ENCODE measurements at regions not wholly inside any gene's neighbourhood (a gene's known extent, or its start where the extent isn't known, plus 50 kb on each side); places are given as distances from the start of the nearest gene placed in this dataset.

- no peak overlapping the region for H3K4me3 Mint-ChIP-seq
- ATAC-seq (ENCODE audit: low read depth) (no peak), DNase-seq (no peak)
- intact Hi-C loops (cut with micrococcal nuclease), result no loop called here
- H3K27me3 Mint-ChIP-seq, result no peaks in the 10 kb centered on the region
- peaks cover 13% of the 10 kb centered on the region for H3K4me1 Mint-ChIP-seq
- ChIA-PET CTCF (interaction anchor here (1.1 to 2.8 kb wide), 6 partner anchors 367 to 522 kb away, joined by 3 to 18 read pairs (median 6); partner anchors contain the start of gene RASGEF1B), POLR2A (interaction anchor here (2.0 kb wide), 1 partner anchor 371 kb away, joined by 4 read pairs; no protein-coding TSS in a partner anchor)
- no peak for TF ChIP-seq CTCF (IDR thresholded peaks at IDR 0.05)
- H3K27ac Mint-ChIP-seq, result no peak overlapping the region
- H3K9me3 Mint-ChIP-seq, result no peaks in the 10 kb centered on the region
- no peaks in the 10 kb centered on the region for H3K36me3 Mint-ChIP-seq (ENCODE audit: low read depth)
Measured at GRCh38 chr4:81838586-81838985, 366.9 kb upstream of the RASGEF1B start.

DNA sequence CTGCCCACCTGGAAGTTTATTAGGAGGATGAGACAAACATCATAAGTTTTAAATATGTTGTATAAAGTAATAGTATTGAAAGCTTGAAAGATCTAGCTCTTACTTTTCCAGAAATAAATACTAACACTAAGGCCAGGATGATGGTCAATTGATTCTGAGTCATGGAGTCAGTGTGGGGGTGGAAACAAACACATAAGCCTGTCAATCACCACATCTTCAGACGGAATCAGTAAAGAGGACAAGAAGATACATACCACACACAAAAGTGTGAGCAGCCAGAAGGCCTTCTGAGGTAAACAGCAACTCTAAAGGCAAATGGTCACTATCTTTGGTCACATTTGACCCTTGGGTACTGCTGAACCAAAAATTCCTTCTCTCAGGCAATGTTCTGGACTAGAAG, 365.0 kb upstream of the RASGEF1B start:
- intact Hi-C loops (cut with micrococcal nuclease), result no loop called here
- no peak overlapping the region for H3K27ac Mint-ChIP-seq
- no peak for DNase-seq
- no peaks in the 10 kb centered on the region for H3K27me3 Mint-ChIP-seq
- no peaks in the 10 kb centered on the region for H3K9me3 Mint-ChIP-seq
- no peak for TF ChIP-seq CTCF (IDR thresholded peaks at IDR 0.05)
- H3K36me3 Mint-ChIP-seq (ENCODE audit: low read depth), result no peaks in the 10 kb centered on the region
- peaks cover 13% of the 10 kb centered on the region for H3K4me1 Mint-ChIP-seq
- no peak overlapping the region for H3K4me3 Mint-ChIP-seq
- POLR2A ChIA-PET, result no interaction called here
- no peak for ATAC-seq (ENCODE audit: low read depth)
- CTCF ChIA-PET, result interaction anchor here (2.0 kb wide), 1 partner anchor 370 kb away, joined by 5 read pairs; no protein-coding TSS in a partner anchor

GRCh38 chr4:81833576-81833975, 361.9 kb upstream of the RASGEF1B start:
- Mint-ChIP-seq H3K27me3 (no peaks in the 10 kb centered on the region), H3K27ac (no peak overlapping the region), H3K9me3 (no peaks in the 10 kb centered on the region), H3K4me1 (no peaks in the 10 kb centered on the region), H3K36me3 (ENCODE audit: low read depth) (no peaks in the 10 kb centered on the region), H3K4me3 (no peak overlapping the region)
- DNase-seq (no peak), ATAC-seq (ENCODE audit: low read depth) (no peak)
- intact Hi-C loops (cut with micrococcal nuclease), result no loop called here
- ChIA-PET CTCF (interaction anchor here (2.4 kb wide), 1 partner anchor 366 kb away, joined by 6 read pairs; no protein-coding TSS in a partner anchor), POLR2A (no interaction called here)
- TF ChIP-seq CTCF (IDR thresholded peaks at IDR 0.05), result no peak

DNA sequence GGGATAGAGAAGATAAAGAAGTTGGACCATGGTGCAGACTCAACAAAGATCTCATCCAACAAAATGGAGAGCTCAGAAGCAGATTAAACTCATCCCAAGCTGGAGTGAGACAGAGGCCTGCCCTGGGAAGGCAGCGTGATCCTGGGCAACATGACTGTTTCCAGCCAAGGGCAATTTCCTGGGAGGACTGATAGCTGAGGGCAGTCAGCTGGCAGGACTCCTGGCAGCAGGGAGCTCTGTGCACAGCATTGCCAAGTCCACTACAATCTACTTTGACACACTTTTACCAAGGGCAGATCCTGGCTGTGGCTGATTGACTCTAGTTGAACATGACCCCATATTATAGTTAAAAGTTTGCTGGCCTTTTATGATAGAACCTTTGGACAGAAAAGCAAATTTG, 357.3 kb upstream of the RASGEF1B start:
- H3K36me3 Mint-ChIP-seq (ENCODE audit: low read depth), result no peaks in the 10 kb centered on the region
- CTCF ChIA-PET, result interaction anchor here (1.2 kb wide), 1 partner anchor 362 kb away, joined by 3 read pairs; no protein-coding TSS in a partner anchor
- no peak overlapping the region for H3K4me3 Mint-ChIP-seq
- no peak for DNase-seq
- no peak for ATAC-seq (ENCODE audit: low read depth)
- H3K27me3 Mint-ChIP-seq, result no peaks in the 10 kb centered on the region
- TF ChIP-seq CTCF (IDR thresholded peaks at IDR 0.05), result no peak
- intact Hi-C loops (cut with micrococcal nuclease), result no loop called here
- H3K9me3 Mint-ChIP-seq, result no peaks in the 10 kb centered on the region
- H3K27ac Mint-ChIP-seq, result no peak overlapping the region
- peaks cover 6% of the 10 kb centered on the region for H3K4me1 Mint-ChIP-seq
- POLR2A ChIA-PET, result no interaction called here

DNA sequence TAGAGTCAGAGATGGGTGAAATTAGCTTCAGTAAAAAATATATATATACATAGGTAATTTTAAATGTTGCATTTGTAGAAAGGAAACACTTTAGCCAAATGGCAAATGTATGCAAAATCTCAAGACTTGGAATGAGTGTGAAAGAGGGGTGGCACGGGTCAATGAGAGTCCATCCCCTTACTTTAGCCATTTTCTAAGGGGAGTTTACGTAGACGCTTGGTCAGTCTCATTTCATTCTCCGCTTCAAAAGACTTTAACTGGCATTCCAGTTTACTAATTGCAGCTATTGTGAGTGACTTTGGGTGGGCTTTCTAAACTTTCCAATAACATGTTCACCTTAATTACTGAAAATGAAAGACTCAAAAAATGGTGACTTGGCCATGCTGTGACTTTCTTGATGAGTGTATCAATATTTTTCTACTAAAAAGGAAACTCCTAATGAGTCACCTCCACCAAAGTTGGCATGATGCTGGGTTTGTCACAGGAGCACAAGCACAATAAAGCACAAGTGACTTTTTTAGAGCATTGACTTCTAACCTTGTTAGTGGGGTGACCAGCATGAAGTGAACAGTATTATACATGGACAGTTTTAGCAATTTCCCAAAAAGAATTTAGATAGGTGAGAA, 356.0 kb upstream of the RASGEF1B start:
- Mint-ChIP-seq H3K9me3 (no peaks in the 10 kb centered on the region), H3K27me3 (no peaks in the 10 kb centered on the region), H3K36me3 (ENCODE audit: low read depth) (no peaks in the 10 kb centered on the region), H3K4me1 (peaks cover 6% of the 10 kb centered on the region), H3K4me3 (no peak overlapping the region), H3K27ac (no peak overlapping the region)
- DNase-seq, result no peak
- ChIA-PET POLR2A (no interaction called here), CTCF (no interaction called here)
- intact Hi-C loops (cut with micrococcal nuclease), result no loop called here
- no peak for TF ChIP-seq CTCF (IDR thresholded peaks at IDR 0.05)
- no peak for ATAC-seq (ENCODE audit: low read depth)
